Loucy (cell line): ENCODE measurements at regions not wholly inside any gene's neighbourhood (a gene's known extent, or its start where the extent isn't known, plus 50 kb on each side); places are given as distances from the start of the nearest gene placed in this dataset.

Source experiments
- EZH2phosphoT487 ChIP-seq: fragments of 200-600 bp; IDR thresholded peaks from 2 replicates; pipeline ENCODE4 v1.6.1; 2018; ENCODE audit warnings: antibody characterized with exemption, mild to moderate bottlenecking, moderate library complexity, borderline replicate concordance
- TF ChIP-seq, protein P1 (sequence below): fragments of 200-600 bp; sonication (generic); conservative IDR thresholded peaks from 2 replicates; pipeline ENCODE4 v1.5.1; 2014; ENCODE audit warnings: mild to moderate bottlenecking, antibody characterized with exemption, low read length

DNA sequence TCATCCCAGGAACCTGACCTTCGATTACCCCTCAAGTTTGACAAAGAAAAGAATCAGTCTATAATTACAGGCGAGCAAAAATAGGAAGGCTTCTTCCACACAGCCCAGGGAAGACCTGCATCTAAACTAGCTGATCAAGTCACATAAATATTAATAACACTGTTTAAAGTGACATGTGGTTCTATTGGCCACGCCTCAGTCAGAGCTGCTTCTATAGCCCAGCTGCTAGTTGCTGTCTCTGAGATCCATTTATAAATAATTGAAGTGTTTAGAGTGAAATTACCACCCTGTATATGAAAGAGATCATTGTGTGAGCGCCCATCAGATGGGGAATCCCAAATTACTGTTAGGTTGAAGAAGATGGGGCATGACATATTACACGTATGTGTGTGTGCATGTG lies 426.0 kb downstream of the CDH2 start:
- TF ChIP-seq, protein P1, sequence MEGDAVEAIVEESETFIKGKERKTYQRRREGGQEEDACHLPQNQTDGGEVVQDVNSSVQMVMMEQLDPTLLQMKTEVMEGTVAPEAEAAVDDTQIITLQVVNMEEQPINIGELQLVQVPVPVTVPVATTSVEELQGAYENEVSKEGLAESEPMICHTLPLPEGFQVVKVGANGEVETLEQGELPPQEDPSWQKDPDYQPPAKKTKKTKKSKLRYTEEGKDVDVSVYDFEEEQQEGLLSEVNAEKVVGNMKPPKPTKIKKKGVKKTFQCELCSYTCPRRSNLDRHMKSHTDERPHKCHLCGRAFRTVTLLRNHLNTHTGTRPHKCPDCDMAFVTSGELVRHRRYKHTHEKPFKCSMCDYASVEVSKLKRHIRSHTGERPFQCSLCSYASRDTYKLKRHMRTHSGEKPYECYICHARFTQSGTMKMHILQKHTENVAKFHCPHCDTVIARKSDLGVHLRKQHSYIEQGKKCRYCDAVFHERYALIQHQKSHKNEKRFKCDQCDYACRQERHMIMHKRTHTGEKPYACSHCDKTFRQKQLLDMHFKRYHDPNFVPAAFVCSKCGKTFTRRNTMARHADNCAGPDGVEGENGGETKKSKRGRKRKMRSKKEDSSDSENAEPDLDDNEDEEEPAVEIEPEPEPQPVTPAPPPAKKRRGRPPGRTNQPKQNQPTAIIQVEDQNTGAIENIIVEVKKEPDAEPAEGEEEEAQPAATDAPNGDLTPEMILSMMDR = no peak
- TF ChIP-seq EZH2phosphoT487 = no peak
